Mucosa of stomach (tissue), 1 donor: ENCODE measurements at regions not wholly inside any gene's neighbourhood (a gene's known extent, or its start where the extent isn't known, plus 50 kb on each side); places are given as distances from the start of the nearest gene placed in this dataset.
"Not testable (repeated sequence)": the region's sequence is repeated elsewhere in the genome, so short reads cannot be mapped to it uniquely, and the experiment has no call there.

Experiments
- H3K27me3 ChIP-seq: one replicate; pipeline ENCODE4 v1.7.0; 2013; ENCODE audit warnings: mild to moderate bottlenecking, low read length; ENCODE audit not compliant: control insufficient read depth, insufficient read depth
- H3K36me3 ChIP-seq: one replicate; pipeline ENCODE4 v1.7.0; 2013; ENCODE audit warnings: low read length; ENCODE audit not compliant: control insufficient read depth, insufficient read depth
- H3K4me1 ChIP-seq: one replicate; pipeline ENCODE4 v1.7.0; 2013; ENCODE audit warnings: mild to moderate bottlenecking, low read length; ENCODE audit not compliant: control insufficient read depth, insufficient read depth
- H3K4me3 ChIP-seq: one replicate; pipeline ENCODE4 v1.7.0; 2013; ENCODE audit warnings: low read length
- H3K9ac ChIP-seq: one replicate; pipeline ENCODE4 v1.7.0; 2013; ENCODE audit warnings: mild to moderate bottlenecking, low read length, moderate library complexity
- H3K9me3 ChIP-seq: one replicate; pipeline ENCODE4 v1.7.0; 2013; ENCODE audit warnings: mild to moderate bottlenecking, low read length, moderate library complexity; ENCODE audit not compliant: control insufficient read depth
- donor health status: Pancreatic carcinoma.

DNA sequence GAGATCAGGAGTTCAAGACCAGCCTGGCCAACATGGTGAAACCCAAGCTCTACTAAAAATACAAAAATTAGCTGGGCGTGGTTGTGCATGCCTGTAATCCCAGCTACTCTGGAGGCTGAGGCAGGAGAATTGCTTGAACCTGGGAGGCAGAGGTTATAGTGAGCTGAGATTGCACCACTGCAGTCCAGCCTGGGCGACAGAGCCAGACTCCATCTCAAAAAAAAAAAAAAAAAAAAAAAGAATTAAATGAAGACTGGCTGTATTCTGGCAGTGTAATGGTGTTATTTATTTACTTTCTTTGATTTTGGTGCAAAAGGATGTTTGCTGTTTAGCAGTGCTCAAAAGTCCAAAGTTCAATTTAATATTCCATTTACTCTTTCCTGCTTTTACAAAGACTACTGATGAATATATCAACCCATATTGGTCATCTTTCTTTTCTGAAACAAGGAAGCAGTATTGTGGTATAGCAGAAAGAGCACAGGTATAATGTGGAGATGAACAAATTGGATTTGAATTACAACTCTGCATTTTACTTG lies 198.4 kb upstream of the AHR start:
- H3K36me3 ChIP-seq, H3K9me3 ChIP-seq, H3K4me3 ChIP-seq, H3K27me3 ChIP-seq, H3K9ac ChIP-seq: not testable (repeated sequence)
- peaks cover 18% of the 10 kb centered on the region for H3K4me1 ChIP-seq

DNA sequence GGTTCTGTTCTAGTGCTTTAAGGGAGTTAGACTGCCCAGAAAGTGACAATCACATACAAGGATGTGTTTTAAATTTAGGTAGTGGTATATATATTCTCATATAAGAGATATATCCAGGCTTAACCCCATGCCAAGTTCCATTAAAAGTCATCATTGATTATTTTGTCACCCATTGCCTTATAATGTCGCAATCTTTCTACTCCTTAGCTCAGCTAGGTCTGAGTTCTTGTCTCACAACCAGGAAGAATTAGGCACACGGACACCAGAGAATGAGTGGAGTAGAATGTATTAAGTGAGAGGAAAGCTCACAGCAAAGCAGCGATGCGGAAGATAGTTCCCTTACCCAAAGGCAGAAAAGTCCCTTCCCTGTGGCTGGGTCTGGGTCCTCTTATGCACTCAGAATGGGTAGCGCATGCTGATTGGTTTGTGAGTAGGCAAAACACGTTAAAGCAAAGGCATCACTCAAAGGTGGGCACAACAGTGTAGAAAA lies 197.2 kb upstream of the AHR start:
- H3K27me3 ChIP-seq, result no peaks in the 10 kb centered on the region
- H3K4me1 ChIP-seq, result peaks cover 18% of the 10 kb centered on the region
- H3K4me3 ChIP-seq, result no peak overlapping the region
- H3K9ac ChIP-seq, result no peak overlapping the region
- H3K9me3 ChIP-seq, result no peaks in the 10 kb centered on the region
- no peaks in the 10 kb centered on the region for H3K36me3 ChIP-seq

DNA sequence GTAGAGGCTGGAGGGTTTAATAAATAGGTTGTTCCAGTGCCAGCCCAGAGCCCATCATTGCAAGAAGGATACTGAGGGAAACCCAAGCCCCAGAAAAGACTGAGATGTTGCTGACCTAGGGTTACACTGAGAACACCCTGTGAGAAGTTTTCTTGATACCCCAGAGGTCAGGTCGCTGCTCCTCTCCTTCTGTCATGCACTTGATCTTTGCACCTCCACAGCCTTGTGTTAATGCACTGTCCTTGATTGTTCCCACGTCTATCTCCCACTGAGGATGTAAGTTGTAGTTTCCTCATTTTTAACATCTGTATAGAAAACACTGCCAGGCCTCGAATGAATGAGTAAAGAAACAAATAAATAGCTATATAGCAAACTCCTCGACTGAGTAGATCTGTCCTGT lies 195.3 kb upstream of the AHR start:
- Histone ChIP-seq H3K4me1 (peaks cover 11% of the 10 kb centered on the region), H3K4me3 (no peak overlapping the region), H3K27me3 (no peaks in the 10 kb centered on the region), H3K36me3 (no peaks in the 10 kb centered on the region), H3K9ac (no peak overlapping the region), H3K9me3 (no peaks in the 10 kb centered on the region)

DNA sequence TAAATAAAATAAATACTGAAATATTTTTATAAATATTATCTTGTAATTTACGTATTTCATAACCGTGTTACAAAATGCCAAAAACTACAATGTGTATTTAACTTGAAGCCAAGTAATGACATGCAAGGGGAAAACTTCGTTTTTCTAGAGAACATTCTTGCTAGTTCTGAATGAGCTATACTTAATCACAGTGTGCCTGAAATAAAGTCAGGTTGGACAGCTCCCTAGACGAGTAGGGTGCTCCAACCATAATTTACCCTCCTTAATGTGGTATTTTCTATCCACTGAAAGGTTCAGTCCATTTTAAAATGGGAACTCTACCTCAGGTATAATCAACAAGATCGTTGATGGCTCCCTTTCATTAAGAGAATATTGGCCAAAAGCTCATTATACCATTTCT lies 194.5 kb upstream of the AHR start:
- H3K9me3 ChIP-seq, result no peaks in the 10 kb centered on the region
- H3K36me3 ChIP-seq, result no peaks in the 10 kb centered on the region
- no peak overlapping the region for H3K4me3 ChIP-seq
- no peak overlapping the region for H3K9ac ChIP-seq
- peaks cover 9% of the 10 kb centered on the region for H3K4me1 ChIP-seq
- no peaks in the 10 kb centered on the region for H3K27me3 ChIP-seq

DNA sequence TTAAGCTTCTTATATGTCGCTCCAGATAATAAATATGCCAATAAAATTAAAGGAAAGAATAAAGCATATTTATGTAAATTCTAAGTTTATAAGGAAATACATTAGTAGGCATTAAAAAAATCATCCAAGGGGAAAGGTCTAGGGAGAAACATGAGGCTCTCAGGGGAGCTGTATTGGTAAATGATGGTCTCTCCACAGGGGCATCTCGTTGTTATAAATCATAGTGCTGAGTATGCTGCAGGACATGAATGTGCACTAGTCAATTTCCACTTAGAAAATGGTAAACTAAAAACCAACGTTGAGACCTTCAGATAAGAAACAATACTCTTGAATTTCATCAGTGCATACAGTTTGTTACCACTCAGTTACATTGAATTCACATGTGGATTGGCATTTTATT lies 194.0 kb upstream of the AHR start:
- Histone ChIP-seq H3K4me3 (no peak overlapping the region), H3K9me3 (no peaks in the 10 kb centered on the region), H3K27me3 (no peaks in the 10 kb centered on the region), H3K9ac (no peak overlapping the region), H3K36me3 (no peaks in the 10 kb centered on the region), H3K4me1 (peaks cover 6% of the 10 kb centered on the region)

DNA sequence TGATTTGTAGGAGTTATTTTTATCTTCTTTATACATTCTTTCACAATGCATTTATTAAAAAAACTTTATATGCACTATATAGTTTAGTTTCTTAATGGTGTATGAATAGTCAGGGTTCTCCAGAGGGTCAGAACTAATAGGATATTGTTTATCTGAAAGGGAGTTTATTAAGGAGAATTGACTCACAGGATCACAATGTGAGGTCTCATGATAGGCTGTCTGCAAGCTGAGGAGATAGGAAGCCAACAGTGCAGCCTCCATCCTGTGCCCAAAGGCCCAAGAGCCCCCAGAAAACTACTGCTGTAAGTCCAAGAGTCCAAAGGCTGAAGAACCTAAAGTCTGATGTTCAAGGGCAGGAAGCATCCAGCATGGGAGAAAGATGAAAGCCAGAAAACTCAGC lies 192.8 kb upstream of the AHR start:
- Histone ChIP-seq H3K4me1 (no peaks in the 10 kb centered on the region), H3K9me3 (no peaks in the 10 kb centered on the region), H3K4me3 (no peak overlapping the region), H3K27me3 (no peaks in the 10 kb centered on the region), H3K36me3 (no peaks in the 10 kb centered on the region), H3K9ac (no peak overlapping the region)

DNA sequence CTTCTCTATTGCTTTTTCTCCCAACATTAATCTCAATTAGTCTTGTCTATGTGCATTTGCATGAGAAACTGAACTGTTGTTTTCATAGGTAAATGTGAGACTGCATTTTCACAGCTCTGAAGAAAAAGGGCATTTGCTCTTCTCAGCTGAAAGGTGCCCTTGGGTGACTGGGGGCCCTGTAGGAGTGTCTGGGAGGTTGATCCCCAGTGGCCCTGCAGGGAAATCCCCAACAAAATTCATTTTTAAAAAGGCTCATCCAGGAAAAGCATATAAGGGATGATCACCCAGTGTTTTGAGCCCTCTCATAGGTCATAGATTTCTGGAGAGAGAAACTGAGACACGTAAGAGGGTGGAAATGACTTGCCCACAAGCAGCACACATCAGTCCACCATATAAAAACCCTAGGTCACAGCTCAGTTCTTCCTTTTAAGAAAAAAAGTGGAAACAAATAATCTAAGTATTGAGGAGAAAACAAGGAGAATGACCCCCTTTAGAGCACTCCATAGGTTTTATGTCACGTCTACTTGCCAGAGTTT lies 190.3 kb upstream of the AHR start:
- H3K4me1 ChIP-seq, result peaks cover 6% of the 10 kb centered on the region
- H3K9me3 ChIP-seq, result no peaks in the 10 kb centered on the region
- H3K9ac ChIP-seq, result no peak overlapping the region
- H3K36me3 ChIP-seq, result no peaks in the 10 kb centered on the region
- H3K4me3 ChIP-seq, result no peak overlapping the region
- no peaks in the 10 kb centered on the region for H3K27me3 ChIP-seq

DNA sequence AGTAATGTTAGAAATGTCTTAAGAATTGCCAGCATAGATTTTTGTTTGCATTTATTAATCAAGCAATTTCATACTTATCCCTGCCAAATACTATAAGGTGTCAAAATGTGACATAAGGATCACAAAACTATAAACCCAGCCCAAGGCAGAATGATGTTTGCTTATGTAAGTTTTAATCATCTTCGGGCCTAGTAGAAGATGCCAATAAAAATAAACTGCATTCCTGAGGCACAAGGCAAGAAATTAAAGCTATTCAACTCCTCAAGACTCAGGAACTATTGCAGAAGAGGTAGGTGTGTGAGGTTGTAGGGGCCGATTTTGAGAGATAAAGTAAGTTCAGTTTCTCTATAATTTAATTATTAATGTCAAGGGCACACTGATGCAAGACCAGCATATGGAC lies 189.4 kb upstream of the AHR start:
- H3K4me1 ChIP-seq, result peaks cover 6% of the 10 kb centered on the region
- no peak overlapping the region for H3K4me3 ChIP-seq
- no peaks in the 10 kb centered on the region for H3K9me3 ChIP-seq
- no peak overlapping the region for H3K9ac ChIP-seq
- no peaks in the 10 kb centered on the region for H3K27me3 ChIP-seq
- no peaks in the 10 kb centered on the region for H3K36me3 ChIP-seq

DNA sequence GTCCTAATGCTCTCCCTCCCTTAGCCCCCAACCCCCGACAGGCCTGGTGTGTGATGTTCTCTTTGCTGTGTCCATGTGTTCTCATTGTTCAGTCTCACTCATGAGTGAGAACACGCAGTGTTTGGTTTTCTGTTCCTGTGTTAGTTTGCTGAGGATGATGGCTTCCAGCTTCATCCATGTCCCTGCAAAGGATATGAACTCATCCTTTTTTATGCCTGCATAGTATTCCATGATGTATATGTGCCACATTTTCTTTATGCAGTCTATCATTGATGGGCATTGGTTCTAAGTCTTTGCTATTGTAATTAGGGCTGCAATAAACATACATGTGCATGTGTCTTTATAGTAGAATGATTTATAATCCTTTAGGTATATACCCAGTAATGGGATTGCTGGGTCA lies 184.7 kb upstream of the AHR start:
- H3K9me3 ChIP-seq, H3K4me1 ChIP-seq, H3K36me3 ChIP-seq, H3K4me3 ChIP-seq, H3K27me3 ChIP-seq, H3K9ac ChIP-seq: not testable (repeated sequence)

DNA sequence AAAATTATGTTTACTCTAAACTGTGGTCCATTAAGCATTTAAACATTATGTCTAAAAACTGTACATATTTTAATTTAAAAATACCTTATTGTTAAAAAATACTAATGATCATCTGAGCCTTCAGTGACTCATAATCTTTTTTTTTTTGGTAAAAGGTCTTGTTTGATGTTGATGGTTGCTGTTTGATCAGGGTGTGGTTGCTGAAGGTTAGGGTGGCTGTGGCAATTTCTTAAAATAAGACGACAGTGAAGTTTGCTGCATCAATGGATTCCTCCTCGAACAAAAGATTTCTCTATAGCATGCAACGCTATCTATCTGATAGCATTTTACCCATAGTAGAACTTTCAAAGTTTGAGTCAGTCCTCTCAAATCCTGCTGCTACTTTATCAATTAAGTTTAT lies 180.0 kb upstream of the AHR start:
- Histone ChIP-seq H3K27me3 (no peaks in the 10 kb centered on the region), H3K36me3 (no peaks in the 10 kb centered on the region), H3K4me1 (no peaks in the 10 kb centered on the region), H3K4me3 (no peak overlapping the region), H3K9me3 (no peaks in the 10 kb centered on the region), H3K9ac (no peak overlapping the region)

DNA sequence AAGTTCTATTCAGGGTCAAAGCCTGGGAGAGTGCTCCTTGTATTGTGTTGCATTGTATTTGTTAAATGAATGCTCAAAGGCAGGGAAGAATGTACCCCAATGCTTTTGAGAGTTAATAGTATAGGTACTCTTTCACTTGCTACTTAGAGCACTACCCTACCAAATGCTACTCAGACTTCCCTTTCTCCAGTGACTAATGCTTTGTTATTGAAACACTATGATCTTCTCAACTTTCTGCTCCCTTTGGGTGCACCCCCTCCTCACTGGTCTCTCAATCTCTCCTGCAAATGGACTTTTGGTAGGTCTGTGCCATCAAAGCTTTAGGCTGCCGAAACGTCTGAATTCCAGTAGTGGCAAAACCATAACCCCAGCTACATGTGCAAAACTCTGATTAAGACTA lies 177.7 kb upstream of the AHR start:
- Histone ChIP-seq H3K4me3 (no peak overlapping the region), H3K36me3 (no peaks in the 10 kb centered on the region), H3K9ac (no peak overlapping the region), H3K27me3 (no peaks in the 10 kb centered on the region), H3K4me1 (no peaks in the 10 kb centered on the region), H3K9me3 (no peaks in the 10 kb centered on the region)

DNA sequence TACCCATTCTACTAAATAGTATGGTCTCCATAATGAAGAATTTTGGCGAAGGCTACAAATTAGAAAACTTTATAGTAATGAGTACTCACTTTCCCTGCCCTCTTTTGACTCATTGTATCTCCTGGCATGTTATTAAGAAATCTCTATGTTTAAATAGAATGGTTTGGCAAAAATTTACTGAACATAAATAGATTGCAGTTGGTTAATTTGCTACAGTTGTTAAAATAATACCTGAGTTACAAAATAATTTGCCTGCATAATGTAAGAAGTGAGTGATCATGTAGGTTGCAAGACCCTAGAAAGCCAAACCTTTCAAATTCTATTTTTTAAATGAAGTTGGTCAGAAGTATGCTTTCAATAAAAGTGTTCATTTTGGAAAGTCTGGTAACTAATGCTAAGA lies 176.8 kb upstream of the AHR start:
- no peak overlapping the region for H3K4me3 ChIP-seq
- no peaks in the 10 kb centered on the region for H3K36me3 ChIP-seq

DNA sequence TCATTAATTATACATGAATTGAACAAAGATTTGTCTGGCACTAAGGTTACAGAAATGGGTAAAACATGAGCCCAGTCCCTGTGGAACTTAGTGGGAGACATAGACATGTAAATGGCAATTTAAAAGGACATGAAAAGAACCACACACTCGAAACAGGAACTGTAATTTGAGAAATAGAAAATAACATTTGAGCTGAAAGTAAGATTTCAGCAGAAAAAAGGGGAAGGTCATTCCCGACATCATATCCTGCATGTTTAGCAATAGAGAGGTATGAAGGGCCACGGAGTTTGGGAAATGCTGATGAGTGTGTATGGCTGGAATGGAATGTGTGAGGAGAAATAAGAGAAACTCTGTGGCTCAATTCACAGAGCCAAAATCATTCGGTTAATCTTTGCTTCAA lies 175.4 kb upstream of the AHR start:
- no peaks in the 10 kb centered on the region for H3K27me3 ChIP-seq
- H3K4me1 ChIP-seq, result no peaks in the 10 kb centered on the region
- H3K4me3 ChIP-seq, result no peak overlapping the region
- H3K9me3 ChIP-seq, result no peaks in the 10 kb centered on the region
- H3K36me3 ChIP-seq, result no peaks in the 10 kb centered on the region
- no peak overlapping the region for H3K9ac ChIP-seq

More for the DNA sequence above, 176.8 kb upstream of the AHR start:
- H3K27me3 ChIP-seq, result no peaks in the 10 kb centered on the region
- no peaks in the 10 kb centered on the region for H3K9me3 ChIP-seq
- H3K9ac ChIP-seq, result no peak overlapping the region
- H3K4me1 ChIP-seq, result no peaks in the 10 kb centered on the region
